A673 (cell line): ENCODE measurements at regions not wholly inside any gene's neighbourhood (a gene's known extent, or its start where the extent isn't known, plus 50 kb on each side); places are given as distances from the start of the nearest gene placed in this dataset.

Source experiments
- EZH2 ChIP-seq: fragments of 200-600 bp; sonication (generic); IDR thresholded peaks from 2 replicates; pipeline ENCODE4 v1.6.1; 2017; ENCODE audit warnings: borderline replicate concordance, low read depth, mild to moderate bottlenecking, mixed read lengths, antibody characterized with exemption, low read length; ENCODE audit not compliant: poor library complexity, severe bottlenecking
- TF ChIP-seq, protein P1 (sequence below): fragments of 300-800, 200-600 bp; sonication (generic); conservative IDR thresholded peaks from 2 replicates; pipeline ENCODE4 v1.5.1; 2017; ENCODE audit warnings: low read depth, mild to moderate bottlenecking, antibody characterized with exemption, low read length, moderate library complexity, mixed read lengths

DNA sequence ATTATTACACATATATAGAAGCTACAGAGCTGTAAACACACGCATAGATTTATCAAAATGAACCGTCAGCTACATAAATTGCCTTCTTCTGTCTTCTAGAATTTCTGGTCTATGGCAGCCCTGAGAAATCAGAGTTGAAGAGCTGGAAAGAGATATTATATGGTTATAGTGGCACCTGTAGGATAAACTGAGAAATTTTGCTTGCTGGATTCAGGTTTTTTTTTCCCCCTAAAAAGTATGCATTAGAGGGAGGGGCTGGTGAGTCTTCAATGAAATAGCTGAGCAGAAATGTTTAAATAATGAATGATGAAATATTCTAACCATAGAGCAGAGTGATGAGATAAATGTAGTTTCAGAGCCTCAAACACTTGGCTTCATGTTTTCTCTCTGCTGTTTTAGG is 78.0 kb upstream of the DYNC1I1 start:
- TF ChIP-seq, protein P1, sequence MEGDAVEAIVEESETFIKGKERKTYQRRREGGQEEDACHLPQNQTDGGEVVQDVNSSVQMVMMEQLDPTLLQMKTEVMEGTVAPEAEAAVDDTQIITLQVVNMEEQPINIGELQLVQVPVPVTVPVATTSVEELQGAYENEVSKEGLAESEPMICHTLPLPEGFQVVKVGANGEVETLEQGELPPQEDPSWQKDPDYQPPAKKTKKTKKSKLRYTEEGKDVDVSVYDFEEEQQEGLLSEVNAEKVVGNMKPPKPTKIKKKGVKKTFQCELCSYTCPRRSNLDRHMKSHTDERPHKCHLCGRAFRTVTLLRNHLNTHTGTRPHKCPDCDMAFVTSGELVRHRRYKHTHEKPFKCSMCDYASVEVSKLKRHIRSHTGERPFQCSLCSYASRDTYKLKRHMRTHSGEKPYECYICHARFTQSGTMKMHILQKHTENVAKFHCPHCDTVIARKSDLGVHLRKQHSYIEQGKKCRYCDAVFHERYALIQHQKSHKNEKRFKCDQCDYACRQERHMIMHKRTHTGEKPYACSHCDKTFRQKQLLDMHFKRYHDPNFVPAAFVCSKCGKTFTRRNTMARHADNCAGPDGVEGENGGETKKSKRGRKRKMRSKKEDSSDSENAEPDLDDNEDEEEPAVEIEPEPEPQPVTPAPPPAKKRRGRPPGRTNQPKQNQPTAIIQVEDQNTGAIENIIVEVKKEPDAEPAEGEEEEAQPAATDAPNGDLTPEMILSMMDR = 0 out of 2 replicates have a peak, but pooled peaks have one; percentile 8
- TF ChIP-seq EZH2 = no peak
